B cell (primary cell): ENCODE measurements at regions not wholly inside any gene's neighbourhood (a gene's known extent, or its start where the extent isn't known, plus 50 kb on each side); places are given as distances from the start of the nearest gene placed in this dataset.

Experiments
- ATAC-seq: fragments of 200-7000 bp; cut with Tn5 transposase; one replicate; pipeline ENCODE4 v1.10.0; 2021; ENCODE audit warnings: low read depth, mild to moderate bottlenecking, moderate number of reproducible peaks, moderate library complexity
- CTCF ChIA-PET: fragments of 350-600 bp; sonication (Branson Sonifier 250); formaldehyde crosslinking; loops from one replicate; lab custom pipeline; 2021; ENCODE audit warnings: antibody characterized with exemption, inconsistent platforms; lab: Charles Lee
- POLR2A ChIA-PET: fragments of 350-600 bp; sonication (Branson Sonifier 250); formaldehyde crosslinking; loops from one replicate; lab custom pipeline; 2021; ENCODE audit warnings: antibody characterized with exemption; lab: Charles Lee
- DNase-seq: peaks from one replicate; pipeline ENCODE4 v3.0.0; 2013
- H2AFZ ChIP-seq: 2 replicates; pipeline ENCODE4 v1.6.1; 2012; ENCODE audit warnings: mild to moderate bottlenecking, low read depth, low read length; ENCODE audit not compliant: insufficient read depth, poor library complexity, severe bottlenecking
- H3K27ac ChIP-seq, 2 donors: 1 replicate in 1 of 2; 2 replicates in 1 of 2; pipeline ENCODE4 v1.5.1; 2012 to 2013; ENCODE audit warnings: low read length in 2 of 2, mild to moderate bottlenecking in 2 of 2, moderate library complexity in 1 of 2
- H3K27me3 ChIP-seq, 4 experiments: fragments of 200-600 bp in 1 of 4; sonication (generic) in 1 of 4; replicated peaks in 1 of 4; 1 replicate in 2 of 4; 2 replicates in 2 of 4; pipeline versions ENCODE4 v1.6.1 to v1.7.0; 2013 to 2016; ENCODE audit warnings: low read length in 3 of 4, mild to moderate bottlenecking in 2 of 4, mixed read lengths in 1 of 4, moderate library complexity in 1 of 4; ENCODE audit not compliant: insufficient read depth in 4 of 4, control insufficient read depth in 3 of 4; ENCODE audit errors: control extremely low read depth in 1 of 4
- H3K36me3 ChIP-seq, 2 experiments: replicated peaks in 1 of 2; 1 replicate in 1 of 2; 2 replicates in 1 of 2; pipeline versions ENCODE4 v1.6.1 to v1.7.1; 2013; ENCODE audit warnings: low read length in 1 of 2; ENCODE audit not compliant: insufficient read depth in 2 of 2, control insufficient read depth in 1 of 2; ENCODE audit errors: control extremely low read depth in 1 of 2, extremely low read depth in 1 of 2
- H3K4me1 ChIP-seq, 2 donors: fragments of 200-600 bp in 1 of 2; sonication (generic) in 1 of 2; 1 replicate in 1 of 2; 2 replicates in 1 of 2; pipeline versions ENCODE4 v1.5.1 to v1.6.1; 2013 to 2017; ENCODE audit warnings: low read length in 2 of 2; ENCODE audit not compliant: control insufficient read depth in 2 of 2, insufficient read depth in 2 of 2
- H3K4me2 ChIP-seq: replicated peaks from 2 replicates; pipeline ENCODE3; 2012; ENCODE audit warnings: mild to moderate bottlenecking, low read depth, low read length; ENCODE audit not compliant: poor library complexity, severe bottlenecking
- H3K4me3 ChIP-seq, 5 experiments: fragments of 200-600 bp in 1 of 5; sonication (generic) in 1 of 5; 1 replicate in 3 of 5; 2 replicates in 2 of 5; pipeline versions ENCODE4 v1.5.1 to v1.7.0; 2011 to 2016; ENCODE audit warnings: low read length in 4 of 5, mild to moderate bottlenecking in 4 of 5, low read depth in 2 of 5, control low read depth in 1 of 5, moderate library complexity in 1 of 5; ENCODE audit not compliant: insufficient read depth in 1 of 5; ENCODE audit errors: control extremely low read depth in 1 of 5, extremely low read depth in 1 of 5
- H3K79me2 ChIP-seq: fragments of 200-600 bp; sonication (generic); one replicate; pipeline ENCODE4 v1.6.0; 2016; ENCODE audit warnings: low read length; ENCODE audit not compliant: control insufficient read depth, insufficient read depth
- H3K9ac ChIP-seq: fragments of 200-600 bp; sonication (generic); 2 replicates; pipeline ENCODE4 v1.6.1; 2017; ENCODE audit warnings: mild to moderate bottlenecking, low read length, moderate library complexity
- H3K9me3 ChIP-seq, 3 donors: one replicate each; pipeline versions ENCODE4 v1.6.1 to v1.7.1; 2013; ENCODE audit warnings: low read length in 2 of 3; ENCODE audit not compliant: control insufficient read depth in 2 of 3, insufficient read depth in 1 of 3; ENCODE audit errors: control extremely low read depth in 1 of 3
- H4K20me1 ChIP-seq: 2 replicates; pipeline ENCODE4 v1.6.0; 2012; ENCODE audit warnings: mild to moderate bottlenecking, low read length; ENCODE audit not compliant: insufficient read depth, control insufficient read depth, poor library complexity, severe bottlenecking
- H3K27ac Mint-ChIP-seq: one replicate; pipeline ENCODE4 v1.8.0; 2021; ENCODE audit warnings: mixed read lengths
- H3K27me3 Mint-ChIP-seq: one replicate; pipeline ENCODE4 v1.8.0; 2021; ENCODE audit warnings: mixed read lengths
- H3K4me1 Mint-ChIP-seq: one replicate; pipeline ENCODE4 v1.8.0; 2021; ENCODE audit warnings: mixed read lengths
- H3K4me3 Mint-ChIP-seq: one replicate; pipeline ENCODE4 v1.8.0; 2021; ENCODE audit warnings: mixed read lengths
- H3K9me3 Mint-ChIP-seq: one replicate; pipeline ENCODE4 v1.8.0; 2022; ENCODE audit warnings: mixed read lengths; ENCODE audit not compliant: insufficient read depth
- CTCF ChIP-seq: fragments of 200-600 bp; IDR thresholded peaks from one replicate; pipeline ENCODE4 v1.8.0; 2022; ENCODE audit warnings: antibody characterized with exemption, mild to moderate bottlenecking
- EZH2 ChIP-seq: IDR thresholded peaks from 2 replicates; pipeline ENCODE4 v1.6.1; 2012; ENCODE audit warnings: borderline replicate concordance, low read depth, mild to moderate bottlenecking, moderate library complexity, low read length; ENCODE audit not compliant: insufficient read depth, poor library complexity, severe bottlenecking
- WGBS: methylation state at CpG from one replicate; pipeline ENCODE4 v1.1.5; 2013; ENCODE audit warnings: missing lambda C conversion rate; ENCODE audit not compliant: insufficient coverage; 5-methylcytosine and 5-hydroxymethylcytosine counted together
- intact Hi-C: fragments of 100-400 bp; cut with micrococcal nuclease; formaldehyde crosslinking; loops from one replicate; pipeline ENCODE4 v1.10.0; 2022

GRCh38 chr14:82830596-82830995, 1296.9 kb upstream of the SEL1L start:
- intact Hi-C loops, result no loop called here
- no peak overlapping the region for H3K27ac Mint-ChIP-seq
- H3K4me1 Mint-ChIP-seq, result no peaks in the 10 kb centered on the region
- CTCF ChIA-PET, result no interaction called here
- no peak overlapping the region for H3K4me3 Mint-ChIP-seq
- H2AFZ ChIP-seq, result no peak overlapping the region
- H3K9me3 ChIP-seq, result peaks cover 0 to 4% (median 0%) of the 10 kb centered on the region in 3 donors
- no peak overlapping the region for H3K9ac ChIP-seq
- no peaks in the 10 kb centered on the region for H3K27me3 ChIP-seq
- POLR2A ChIA-PET, result no interaction called here
- no peaks in the 10 kb centered on the region for H3K27me3 Mint-ChIP-seq
- no peak overlapping the region for H3K4me3 ChIP-seq
- H3K36me3 ChIP-seq, result no peaks in the 10 kb centered on the region
- no peaks in the 10 kb centered on the region for H4K20me1 ChIP-seq
- H3K4me2 ChIP-seq, result no peak overlapping the region
- DNase-seq, result no peak
- no peak for ATAC-seq
- TF ChIP-seq CTCF, result no peak
- no peak for TF ChIP-seq EZH2
- no peak overlapping the region for H3K27ac ChIP-seq
- H3K9me3 Mint-ChIP-seq, result no peaks in the 10 kb centered on the region
- no peaks in the 10 kb centered on the region for H3K4me1 ChIP-seq
- 100% methylated on average over 1 of the region's 4 CpGs for WGBS
- H3K79me2 ChIP-seq, result no peaks in the 10 kb centered on the region

GRCh38 chr14:82836256-82836950, 1302.8 kb upstream of the SEL1L start:
- Histone ChIP-seq H3K4me1 (no peaks in the 10 kb centered on the region), H3K27me3 (no peaks in the 10 kb centered on the region), H3K9me3 (no peaks in the 10 kb centered on the region), H3K9ac (no peak overlapping the region), H3K4me3 (no peak overlapping the region), H3K27ac (no peak overlapping the region), H3K36me3 (no peaks in the 10 kb centered on the region), H3K79me2 (no peaks in the 10 kb centered on the region), H4K20me1 (no peaks in the 10 kb centered on the region), H2AFZ (no peak overlapping the region), H3K4me2 (no peak overlapping the region)
- Mint-ChIP-seq H3K4me1 (no peaks in the 10 kb centered on the region), H3K9me3 (no peaks in the 10 kb centered on the region), H3K27me3 (no peaks in the 10 kb centered on the region), H3K4me3 (no peak overlapping the region), H3K27ac (no peak overlapping the region)
- TF ChIP-seq EZH2, result no peak
- no peak for TF ChIP-seq CTCF
- intact Hi-C loops, result no loop called here
- 60% methylated on average over 1 of the region's 5 CpGs for WGBS
- ChIA-PET POLR2A (no interaction called here), CTCF (no interaction called here)
- DNase-seq (no peak), ATAC-seq (no peak)
